ENCODE measurements at regions not wholly inside any gene's neighbourhood (a gene's known extent, or its start where the extent isn't known, plus 50 kb on each side); places are given as distances from the start of the nearest gene placed in this dataset.

GRCh38 chr1:82299056-82299455 lies 498.3 kb downstream of the ADGRL2 start:
- H3K36me3 ChIP-seq (ENCODE audit: insufficient read depth, low read length, poor library complexity, severe bottlenecking): no peaks in the 10 kb centered on the region
- no peak overlapping the region for H3K4me3 ChIP-seq (ENCODE audit: low read depth, low read length, poor library complexity, severe bottlenecking)
- TF ChIP-seq, protein P1, sequence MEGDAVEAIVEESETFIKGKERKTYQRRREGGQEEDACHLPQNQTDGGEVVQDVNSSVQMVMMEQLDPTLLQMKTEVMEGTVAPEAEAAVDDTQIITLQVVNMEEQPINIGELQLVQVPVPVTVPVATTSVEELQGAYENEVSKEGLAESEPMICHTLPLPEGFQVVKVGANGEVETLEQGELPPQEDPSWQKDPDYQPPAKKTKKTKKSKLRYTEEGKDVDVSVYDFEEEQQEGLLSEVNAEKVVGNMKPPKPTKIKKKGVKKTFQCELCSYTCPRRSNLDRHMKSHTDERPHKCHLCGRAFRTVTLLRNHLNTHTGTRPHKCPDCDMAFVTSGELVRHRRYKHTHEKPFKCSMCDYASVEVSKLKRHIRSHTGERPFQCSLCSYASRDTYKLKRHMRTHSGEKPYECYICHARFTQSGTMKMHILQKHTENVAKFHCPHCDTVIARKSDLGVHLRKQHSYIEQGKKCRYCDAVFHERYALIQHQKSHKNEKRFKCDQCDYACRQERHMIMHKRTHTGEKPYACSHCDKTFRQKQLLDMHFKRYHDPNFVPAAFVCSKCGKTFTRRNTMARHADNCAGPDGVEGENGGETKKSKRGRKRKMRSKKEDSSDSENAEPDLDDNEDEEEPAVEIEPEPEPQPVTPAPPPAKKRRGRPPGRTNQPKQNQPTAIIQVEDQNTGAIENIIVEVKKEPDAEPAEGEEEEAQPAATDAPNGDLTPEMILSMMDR (conservative IDR thresholded peaks at IDR 0.05; ENCODE audit: low read depth, low read length): no peak
- TF ChIP-seq EZH2 (IDR thresholded peaks at IDR 0.05; ENCODE audit: borderline replicate concordance, low read depth, low read length, poor library complexity, severe bottlenecking): no peak
- no peaks in the 10 kb centered on the region for H3K4me1 ChIP-seq (ENCODE audit: insufficient read depth, low read length, poor library complexity, severe bottlenecking)
- no peaks in the 10 kb centered on the region for H3K9me3 ChIP-seq (ENCODE audit: low read depth, low read length, poor library complexity, severe bottlenecking)
- no peaks in the 10 kb centered on the region for H3K27me3 ChIP-seq (replicated peaks; ENCODE audit: insufficient read depth, low read depth, low read length, poor library complexity)
- DNase-seq (ENCODE audit: low spot score): no peak
- ChIA-PET CTCF (no interaction called here), POLR2A (ENCODE audit: low non-redundant PET) (no interaction called here)
- no peak overlapping the region for H3K27ac ChIP-seq (ENCODE audit: low read depth, low read length, poor library complexity, severe bottlenecking)
- intact Hi-C loops (cut with micrococcal nuclease; ENCODE audit: unreplicated experiment): no loop called here
- BruUV-seq (replicated peaks): no TSS peak

- H3K27ac ChIP-seq (ENCODE audit: low read depth, low read length, poor library complexity, severe bottlenecking): no peak overlapping the region
- POLR2A ChIA-PET (ENCODE audit: low non-redundant PET): no interaction called here
- no peaks in the 10 kb centered on the region for H3K27me3 ChIP-seq (replicated peaks; ENCODE audit: insufficient read depth, low read depth, low read length, poor library complexity)
- H3K4me1 ChIP-seq (ENCODE audit: insufficient read depth, low read length, poor library complexity, severe bottlenecking): no peaks in the 10 kb centered on the region
- TF ChIP-seq, protein P1 (conservative IDR thresholded peaks at IDR 0.05; ENCODE audit: low read depth, low read length): no peak
- no peak for TF ChIP-seq EZH2 (IDR thresholded peaks at IDR 0.05; ENCODE audit: borderline replicate concordance, low read depth, low read length, poor library complexity, severe bottlenecking)
- no peak for DNase-seq (ENCODE audit: low spot score)
- H3K36me3 ChIP-seq (ENCODE audit: insufficient read depth, low read length, poor library complexity, severe bottlenecking): no peaks in the 10 kb centered on the region
- H3K9me3 ChIP-seq (ENCODE audit: low read depth, low read length, poor library complexity, severe bottlenecking): no peaks in the 10 kb centered on the region
- no peak overlapping the region for H3K4me3 ChIP-seq (ENCODE audit: low read depth, low read length, poor library complexity, severe bottlenecking)
- intact Hi-C loops (cut with micrococcal nuclease; ENCODE audit: unreplicated experiment): no loop called here
- CTCF ChIA-PET: no interaction called here
- BruUV-seq (replicated peaks): no TSS peak
Measured at GRCh38 chr1:82297139-82297896, 496.6 kb downstream of the ADGRL2 start.

- BruUV-seq (replicated peaks): no TSS peak
- no peak for TF ChIP-seq EZH2 (IDR thresholded peaks at IDR 0.05; ENCODE audit: borderline replicate concordance, low read depth, low read length, poor library complexity, severe bottlenecking)
- TF ChIP-seq, protein P1 (conservative IDR thresholded peaks at IDR 0.05; ENCODE audit: low read depth, low read length): no peak
- Histone ChIP-seq H3K27ac (ENCODE audit: low read depth, low read length, poor library complexity, severe bottlenecking) (no peak overlapping the region), H3K36me3 (ENCODE audit: insufficient read depth, low read length, poor library complexity, severe bottlenecking) (no peaks in the 10 kb centered on the region), H3K9me3 (ENCODE audit: low read depth, low read length, poor library complexity, severe bottlenecking) (no peaks in the 10 kb centered on the region), H3K4me3 (ENCODE audit: low read depth, low read length, poor library complexity, severe bottlenecking) (no peak overlapping the region), H3K4me1 (ENCODE audit: insufficient read depth, low read length, poor library complexity, severe bottlenecking) (no peaks in the 10 kb centered on the region), H3K27me3 (replicated peaks; ENCODE audit: insufficient read depth, low read depth, low read length, poor library complexity) (no peaks in the 10 kb centered on the region)
- CTCF ChIA-PET: no interaction called here
- intact Hi-C loops (cut with micrococcal nuclease; ENCODE audit: unreplicated experiment): no loop called here
- POLR2A ChIA-PET (ENCODE audit: low non-redundant PET): no interaction called here
- no peak for DNase-seq (ENCODE audit: low spot score)
Measured at GRCh38 chr1:82287556-82287955, 486.8 kb downstream of the ADGRL2 start.

Data from A673 (cell line).